Ammon's horn (tissue), 1 donor: ENCODE measurements at regions not wholly inside any gene's neighbourhood (a gene's known extent, or its start where the extent isn't known, plus 50 kb on each side); places are given as distances from the start of the nearest gene placed in this dataset.
A peak's percentile ranks its signal among the peaks of the same experiment; 100 is the strongest.
"Not testable (repeated sequence)": the region's sequence is repeated elsewhere in the genome, so short reads cannot be mapped to it uniquely, and the experiment has no call there.

Source experiments
- DNase-seq: peaks from one replicate; pipeline ENCODE4 v3.0.0-alpha.2; 2016; ENCODE audit warnings: low spot score

DNA sequence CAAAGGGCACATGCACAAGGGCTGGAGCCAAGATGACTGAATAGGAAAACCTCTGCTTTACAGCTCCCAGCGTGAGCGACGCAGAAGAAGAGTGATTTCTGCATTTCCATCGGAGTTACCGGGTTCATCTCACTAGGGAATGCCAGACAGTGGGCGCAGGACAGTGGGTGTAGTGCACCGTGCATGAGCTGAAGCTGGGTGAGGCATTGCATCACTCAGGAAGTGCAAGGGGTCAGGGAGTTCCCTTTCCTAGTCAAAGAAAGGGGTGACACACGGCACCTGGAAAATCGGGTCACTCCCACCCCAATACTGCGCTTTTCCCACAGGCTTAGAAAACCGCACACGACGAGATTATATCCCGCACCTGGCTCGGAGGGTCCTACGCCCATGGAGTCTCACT, 64.5 kb upstream of the HTR1E start:
- DNase-seq: not testable (repeated sequence)

DNA sequence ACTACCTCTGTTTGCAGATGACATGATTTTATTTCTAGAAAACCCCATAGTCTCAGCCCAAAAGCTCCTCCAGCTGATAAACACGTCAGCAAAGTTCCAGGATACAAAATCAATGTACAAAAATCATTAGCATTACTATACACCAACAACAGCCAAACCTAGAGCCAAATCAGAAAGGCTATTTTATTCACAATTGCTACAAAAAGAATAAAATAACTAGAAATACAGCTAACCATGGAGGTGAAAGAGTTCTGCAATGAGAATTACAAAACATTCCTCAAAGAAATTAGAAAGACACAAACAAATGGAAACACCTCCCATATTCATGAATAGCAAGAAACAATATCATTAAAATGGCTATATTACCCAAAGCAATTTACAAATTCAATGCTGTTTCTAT, 65.6 kb upstream of the HTR1E start:
- no peak for DNase-seq

DNA sequence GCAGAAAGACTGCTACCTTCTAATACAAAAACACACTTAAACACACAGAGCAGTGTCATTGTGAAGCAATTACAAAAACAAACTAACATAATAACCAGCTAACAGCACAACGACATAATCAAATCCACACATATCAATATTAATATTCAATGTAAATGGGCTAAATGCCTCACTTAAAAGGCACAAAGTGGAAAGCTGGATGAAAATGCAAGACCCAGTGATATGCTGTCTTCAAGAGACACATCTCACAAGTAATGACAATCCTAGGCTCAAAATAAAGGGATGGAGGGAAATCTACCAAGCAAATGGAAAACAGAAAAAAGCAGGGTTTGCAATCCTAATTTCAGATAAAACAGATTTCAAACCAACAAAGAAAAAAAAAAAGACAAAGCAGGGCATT, 67.8 kb upstream of the HTR1E start:
- DNase-seq: no peak

DNA sequence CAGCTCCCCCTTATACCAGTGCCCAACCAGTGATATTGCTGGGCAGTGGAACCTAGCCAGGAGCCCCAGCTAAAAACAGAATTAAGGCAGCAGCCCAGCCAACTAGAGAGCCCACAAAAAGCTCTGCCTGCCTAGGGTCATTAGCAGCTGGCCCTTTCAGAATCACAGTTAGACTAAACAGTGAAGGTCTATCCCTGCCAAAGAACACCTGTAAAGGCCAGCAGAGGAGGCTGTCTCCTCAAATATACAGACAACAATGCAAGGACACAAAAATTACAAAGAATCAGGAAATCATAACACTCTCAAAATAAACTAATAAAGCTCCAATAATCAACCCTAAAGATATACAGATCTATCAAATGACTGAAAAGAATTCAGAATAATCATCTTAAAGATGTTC, 77.8 kb upstream of the HTR1E start:
- DNase-seq: no peak

DNA sequence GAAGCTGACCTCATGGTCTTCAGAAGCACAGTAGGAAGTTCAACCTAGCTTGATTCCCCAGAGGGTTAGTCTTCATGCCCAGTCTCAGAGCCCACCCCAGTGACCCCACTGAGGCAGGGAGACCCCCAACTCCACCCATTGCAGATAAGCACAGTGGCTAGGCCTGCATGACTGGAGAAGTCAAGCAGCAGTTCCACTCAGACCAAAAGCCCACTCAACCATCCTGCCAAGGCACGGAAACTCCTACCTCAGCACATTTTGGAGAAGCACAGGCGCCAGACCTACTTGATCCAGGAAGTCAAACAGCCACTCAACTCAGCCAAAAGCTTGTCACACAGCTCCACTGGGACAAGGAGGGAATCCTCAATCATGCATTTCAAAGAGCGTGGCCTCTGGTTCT, 78.4 kb upstream of the HTR1E start:
- no peak for DNase-seq

DNA sequence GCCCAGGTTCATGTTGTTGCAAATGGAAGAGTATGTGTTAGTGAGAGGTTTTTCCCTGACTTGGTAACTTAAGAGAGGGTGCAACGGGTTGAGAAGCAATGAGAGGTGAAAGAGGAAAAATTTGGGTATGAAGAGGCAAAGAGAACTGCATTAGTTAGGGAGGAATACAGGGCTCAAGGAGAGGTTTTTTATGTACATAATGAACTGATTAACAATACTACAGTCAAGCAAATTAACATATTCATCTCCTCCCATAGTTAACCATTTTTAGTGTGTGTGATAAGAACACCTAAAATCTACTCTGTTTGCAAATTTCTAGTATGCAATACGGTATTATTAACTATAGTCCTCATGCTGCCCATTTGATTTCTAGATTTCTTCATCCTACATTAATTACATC, 79.5 kb upstream of the HTR1E start:
- no peak for DNase-seq

DNA sequence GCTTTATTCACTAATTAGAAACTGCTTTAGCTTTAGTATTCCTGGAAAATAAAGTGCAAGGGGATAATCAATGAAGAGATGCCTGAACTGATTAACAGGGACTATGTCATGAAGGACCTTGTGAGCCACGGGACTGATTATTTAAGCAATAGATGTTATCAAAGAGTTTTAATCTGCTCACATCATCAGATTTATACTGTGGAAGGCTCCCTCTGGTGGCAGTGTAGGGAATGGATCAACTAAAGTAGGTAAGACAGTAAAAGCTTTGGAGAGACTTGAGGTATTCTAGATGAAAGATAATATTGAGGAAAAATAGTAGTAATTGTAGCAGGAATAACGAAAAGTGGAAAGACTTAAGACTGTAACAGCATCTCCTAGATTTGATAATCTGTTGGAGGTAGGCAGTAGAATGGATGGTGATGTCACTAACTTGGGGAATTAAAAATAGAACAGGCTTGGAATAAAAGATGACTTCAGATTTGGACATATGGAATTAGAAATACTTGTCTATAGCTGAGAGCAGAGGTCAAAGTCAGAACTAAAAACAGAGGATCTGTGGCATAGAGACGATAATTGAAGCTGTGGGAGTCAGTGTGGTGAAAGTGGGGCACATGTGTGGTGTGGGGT, 80.3 kb upstream of the HTR1E start:
- DNase-seq: peak; percentile 43

DNA sequence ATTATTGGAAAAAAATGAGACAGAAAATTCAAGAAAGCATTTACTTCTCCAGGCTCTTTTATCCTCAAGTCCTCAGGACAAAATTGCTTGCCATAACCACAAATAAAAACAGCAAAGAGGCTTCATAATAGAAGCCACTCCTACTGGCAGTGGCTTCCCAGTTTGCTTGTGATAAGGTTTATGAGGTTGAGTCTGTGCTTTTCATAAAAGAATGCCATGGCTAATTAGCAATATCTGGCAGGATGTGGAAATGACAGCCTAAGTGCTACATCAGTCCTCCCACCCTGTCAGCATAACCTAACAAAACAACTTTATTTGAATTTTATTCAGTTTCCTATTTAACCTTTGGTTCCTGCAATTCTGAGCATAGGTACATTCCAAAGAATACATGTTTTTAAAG, 80.9 kb upstream of the HTR1E start:
- peak; percentile 15 for DNase-seq

DNA sequence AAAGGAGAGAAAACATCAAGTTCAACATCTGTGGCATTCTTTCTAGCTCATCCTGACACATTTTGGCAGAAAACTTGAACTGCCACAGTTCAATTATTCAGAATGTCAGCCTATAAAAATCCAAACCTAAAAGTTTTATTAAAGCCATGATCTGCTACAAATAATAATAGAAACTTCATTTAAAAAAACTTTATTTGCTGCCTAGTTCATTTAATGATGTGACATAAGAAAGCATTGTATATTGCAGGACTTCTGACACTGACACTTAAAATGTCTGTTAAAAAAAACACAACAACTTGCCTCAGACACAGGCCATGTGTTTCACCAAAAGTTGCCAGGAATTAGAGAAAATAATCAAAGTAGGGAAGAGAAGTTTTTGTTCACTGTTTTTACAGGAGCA, 88.3 kb upstream of the HTR1E start:
- DNase-seq: no peak

DNA sequence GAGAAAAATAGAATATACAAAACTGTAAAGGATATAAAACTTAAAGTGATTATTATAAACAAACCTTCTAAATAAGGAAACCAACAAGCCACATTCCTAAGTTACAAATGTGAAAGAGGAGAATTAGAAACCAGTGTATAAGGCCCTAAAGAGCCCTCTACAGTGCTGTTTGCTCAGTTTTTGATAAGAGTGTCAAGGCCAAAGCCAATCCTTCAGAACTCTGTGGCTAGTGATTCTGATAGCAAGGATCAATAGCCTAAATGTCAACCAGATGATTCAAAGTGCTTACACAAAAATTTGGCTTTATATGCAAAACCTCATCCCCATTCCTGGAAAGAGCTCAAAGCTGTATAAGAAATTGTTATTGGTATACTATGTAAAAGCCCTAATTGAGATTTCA, 104.6 kb upstream of the HTR1E start:
- no peak for DNase-seq

DNA sequence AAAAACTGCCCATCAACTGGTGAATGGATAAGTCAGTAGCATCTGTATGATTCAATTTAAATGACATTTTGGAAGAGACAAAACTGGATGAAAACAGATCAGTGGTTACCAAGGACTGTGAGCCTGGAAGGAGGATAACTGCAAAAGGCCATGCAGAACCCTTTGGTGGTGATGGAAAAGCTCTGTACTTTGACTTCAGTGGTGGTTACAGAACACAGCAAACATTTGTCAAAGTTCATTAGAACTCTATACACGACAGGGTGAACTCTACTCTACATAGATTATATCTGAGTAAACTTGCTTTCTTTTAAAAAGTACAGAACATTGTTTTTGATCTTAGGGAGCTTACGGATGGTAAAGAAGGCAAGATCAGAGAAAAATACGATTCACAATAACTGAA, 111.9 kb upstream of the HTR1E start:
- DNase-seq: no peak

DNA sequence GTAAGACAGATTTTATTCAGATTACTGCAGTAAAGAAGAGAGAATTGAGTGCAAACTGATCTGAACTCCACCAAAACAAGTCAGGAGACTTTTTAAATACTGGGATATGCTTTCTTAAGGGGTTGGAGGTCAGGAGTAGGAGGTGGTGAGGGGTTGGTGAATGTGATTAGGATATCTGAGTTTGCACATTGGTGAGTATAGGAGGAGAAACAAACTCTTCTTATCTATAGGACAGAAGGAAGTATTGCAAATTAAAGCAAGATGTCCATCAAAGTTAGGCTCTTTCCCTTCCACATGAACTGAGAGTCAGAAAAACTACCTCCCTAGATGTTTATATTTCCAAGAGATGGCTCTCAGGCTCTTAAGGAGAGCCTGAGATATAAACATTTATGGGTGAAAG, 114.6 kb upstream of the HTR1E start:
- no peak for DNase-seq

DNA sequence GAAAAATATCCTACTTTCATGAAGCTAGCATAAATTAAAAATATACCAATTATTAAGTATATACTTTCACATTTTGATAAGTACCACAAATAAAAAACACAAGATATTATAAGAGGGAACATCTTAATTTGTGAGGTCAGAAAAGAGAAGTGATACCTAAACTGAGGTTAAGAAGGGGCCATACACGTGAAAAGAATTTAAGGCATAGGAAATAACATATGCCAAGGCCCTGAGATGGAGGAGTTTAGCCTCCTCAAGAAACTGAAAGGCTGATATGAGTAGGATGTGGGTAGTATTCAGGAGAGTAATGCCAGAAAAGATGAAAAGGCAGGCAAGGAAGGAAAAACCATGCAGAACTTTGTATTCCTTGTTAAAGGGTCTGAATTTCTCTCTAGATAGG, 116.6 kb upstream of the HTR1E start:
- DNase-seq: no peak

DNA sequence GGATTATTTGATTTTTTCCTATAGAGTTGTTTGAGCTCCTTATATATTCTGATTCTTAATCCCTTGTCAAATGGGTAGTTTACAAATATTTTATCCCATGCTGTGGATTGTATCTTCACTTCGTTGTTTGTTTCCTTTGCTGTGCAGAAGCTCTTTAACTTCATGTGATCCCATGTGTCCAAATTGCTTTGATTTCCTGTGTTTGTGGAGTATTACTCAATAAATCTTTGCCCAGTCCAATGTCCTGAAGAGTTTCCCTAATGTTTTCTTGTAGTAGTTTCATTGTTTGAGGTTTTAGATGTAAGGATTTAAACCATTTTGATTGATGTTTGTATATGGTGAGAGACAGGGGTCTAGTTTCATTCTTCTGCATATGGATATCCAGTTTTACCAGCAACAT, 143.7 kb upstream of the HTR1E start:
- no peak for DNase-seq

DNA sequence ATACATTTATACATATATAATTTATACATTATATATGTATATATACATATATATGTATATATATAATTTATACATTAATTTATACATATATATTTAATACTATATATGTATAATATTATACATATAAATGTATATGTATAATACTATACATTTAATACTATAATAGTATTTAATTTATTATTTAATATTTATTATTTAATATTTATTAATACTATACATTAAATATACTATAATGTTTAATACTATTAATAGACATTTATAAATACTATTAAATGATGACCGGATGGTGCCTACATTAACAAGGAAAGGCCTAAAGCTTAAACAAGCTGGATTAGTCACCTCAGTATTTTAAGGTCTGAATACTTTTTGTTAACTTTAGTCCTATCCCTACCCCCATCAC, 145.9 kb upstream of the HTR1E start:
- DNase-seq: no peak

DNA sequence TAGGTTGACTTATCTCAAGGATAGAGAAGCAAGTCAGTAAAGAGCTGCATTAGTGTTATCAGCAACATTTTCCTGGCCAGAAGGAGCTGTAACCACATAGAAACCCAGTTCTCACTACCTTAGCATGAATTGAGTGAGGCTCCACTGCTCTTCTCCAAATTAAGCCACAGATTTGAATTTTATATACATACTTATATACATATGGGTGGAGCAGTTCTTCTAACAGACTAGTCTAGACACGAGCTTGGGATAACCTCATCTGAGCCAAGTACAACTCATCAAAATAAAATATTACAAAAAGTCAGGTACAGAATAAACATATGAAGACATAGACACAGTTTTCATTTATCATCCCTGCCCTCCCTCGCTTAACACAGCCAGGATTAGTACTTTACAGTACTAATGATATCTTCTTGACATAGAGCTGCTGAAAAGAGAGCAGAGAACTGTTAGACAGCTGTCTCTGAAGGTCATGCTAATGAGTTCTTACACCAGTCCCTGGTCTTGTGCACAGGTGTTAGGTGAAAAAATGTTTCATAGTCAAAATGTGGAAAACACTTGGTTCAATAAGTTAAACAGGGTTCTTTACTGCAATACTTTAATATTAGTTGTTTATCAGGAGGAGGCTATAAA, 147.4 kb upstream of the HTR1E start:
- DNase-seq: no peak

DNA sequence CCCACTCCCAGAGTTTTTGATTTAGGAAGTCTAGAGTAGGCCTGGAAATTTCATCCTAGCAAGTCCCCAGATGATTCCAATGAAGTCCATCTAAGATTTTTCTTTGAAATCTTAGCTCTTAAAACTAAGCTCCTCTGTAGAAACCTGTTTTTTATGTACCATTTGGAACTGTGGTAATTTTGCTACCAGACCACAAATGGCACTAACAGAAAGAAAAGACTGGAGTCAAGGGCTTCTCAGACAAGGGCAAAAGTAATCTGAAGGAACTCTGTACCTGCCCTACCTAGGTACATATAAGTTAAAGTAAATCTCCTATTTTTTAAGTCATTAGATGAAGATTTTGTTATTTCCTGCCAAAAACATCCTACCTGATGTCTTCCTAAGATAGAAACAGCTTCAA, 155.0 kb upstream of the HTR1E start:
- no peak for DNase-seq

DNA sequence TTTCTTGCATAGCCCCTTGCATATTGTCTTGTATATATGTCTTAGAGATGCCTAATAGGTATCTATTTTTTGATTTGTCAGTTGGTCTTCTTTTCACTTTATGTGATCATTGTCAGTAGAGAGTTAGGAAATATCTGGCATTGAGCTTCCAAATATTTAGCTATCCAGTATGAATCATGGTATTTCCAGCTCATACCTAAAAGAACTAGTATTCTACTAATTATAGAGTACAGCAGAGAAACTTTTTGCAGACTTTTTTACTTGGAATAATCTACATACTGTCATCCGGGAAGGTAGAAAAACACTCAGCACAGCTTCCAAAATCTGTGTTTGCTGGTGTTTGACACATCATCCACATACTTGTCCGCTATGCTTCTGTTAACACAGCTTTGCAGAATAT, 156.4 kb upstream of the HTR1E start:
- no peak for DNase-seq

DNA sequence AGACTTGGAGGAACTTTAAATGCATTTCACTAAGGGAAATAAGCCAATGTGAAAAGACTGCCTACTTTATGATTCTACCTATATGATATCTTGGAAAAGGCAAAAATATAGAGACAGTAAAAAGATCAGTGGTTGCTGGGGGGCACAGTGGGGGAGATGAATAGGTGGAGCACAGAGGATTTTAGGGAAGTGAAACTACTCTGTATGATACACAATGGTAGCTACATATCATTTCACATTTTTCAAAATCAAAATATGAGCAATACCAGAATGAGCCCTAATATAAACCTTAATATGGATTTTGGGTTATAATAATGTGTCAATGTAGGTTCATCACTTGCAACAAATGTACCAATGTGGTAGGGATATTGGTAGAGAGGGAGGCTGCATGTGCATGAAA, 161.4 kb upstream of the HTR1E start:
- no peak for DNase-seq

DNA sequence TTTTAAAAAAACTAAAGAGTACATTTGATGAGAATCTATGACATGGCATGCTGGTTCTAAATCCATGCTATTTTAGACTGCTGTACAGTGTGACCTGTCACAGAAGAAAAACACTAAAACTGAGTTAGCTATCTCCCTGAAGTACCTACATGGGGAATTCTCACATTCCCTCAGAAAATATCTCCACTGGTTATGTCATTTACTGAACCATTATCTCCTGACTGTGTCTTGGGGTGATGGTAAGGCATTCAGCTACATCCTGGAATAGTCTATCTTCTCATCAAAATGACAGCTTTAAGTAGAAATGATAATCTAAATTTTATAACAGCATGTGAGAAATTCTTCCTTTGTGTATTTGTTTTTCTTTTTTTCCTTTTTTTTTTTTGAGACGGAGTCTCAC, 172.1 kb upstream of the HTR1E start:
- DNase-seq: no peak

DNA sequence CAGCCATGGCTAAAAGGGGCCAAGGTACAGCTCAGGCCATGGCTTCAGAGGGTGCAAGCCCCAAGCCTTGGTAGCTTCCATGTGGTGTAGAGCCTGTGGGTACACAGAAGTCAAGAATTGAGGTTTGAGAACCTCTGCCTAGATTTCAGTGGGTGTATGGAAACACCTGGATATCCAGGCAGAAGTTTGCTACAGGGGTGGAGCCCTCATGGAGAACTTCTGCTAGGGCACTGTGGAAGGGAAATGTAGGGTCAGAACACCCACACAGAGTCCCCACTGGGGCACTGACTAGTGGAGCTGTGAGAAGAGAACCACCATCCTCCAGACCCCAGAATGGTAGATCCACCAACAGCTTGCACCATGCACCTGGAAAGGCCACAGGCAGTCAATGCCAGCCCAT, 177.4 kb upstream of the HTR1E start:
- DNase-seq: not testable (repeated sequence)

DNA sequence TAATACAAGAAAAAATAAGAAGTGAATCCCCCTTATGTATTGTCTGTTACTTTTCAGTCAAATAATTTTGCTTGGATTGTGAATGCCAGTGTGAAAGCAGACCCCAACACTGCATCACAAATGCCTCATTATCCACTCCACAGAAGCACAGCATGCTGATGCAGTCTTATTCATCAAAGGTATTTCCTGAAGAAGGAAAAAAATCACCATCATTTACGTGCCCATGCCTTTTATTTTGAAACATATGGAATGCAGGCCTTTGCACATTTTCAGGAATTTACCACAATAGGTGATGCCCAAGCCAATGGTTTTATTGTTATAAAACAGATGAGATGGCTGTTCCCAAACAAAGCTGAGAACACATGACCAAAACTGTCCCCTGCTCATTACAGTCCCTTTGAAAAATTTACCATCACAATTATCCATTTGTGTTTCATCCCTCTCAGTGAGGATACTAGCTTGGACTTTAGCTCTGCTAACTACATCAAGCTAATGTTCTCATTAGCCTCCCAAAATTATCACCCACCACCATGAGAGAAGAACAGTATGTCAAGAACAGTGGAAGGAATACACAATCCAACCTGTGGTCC, 180.6 kb upstream of the HTR1E start:
- no peak for DNase-seq

DNA sequence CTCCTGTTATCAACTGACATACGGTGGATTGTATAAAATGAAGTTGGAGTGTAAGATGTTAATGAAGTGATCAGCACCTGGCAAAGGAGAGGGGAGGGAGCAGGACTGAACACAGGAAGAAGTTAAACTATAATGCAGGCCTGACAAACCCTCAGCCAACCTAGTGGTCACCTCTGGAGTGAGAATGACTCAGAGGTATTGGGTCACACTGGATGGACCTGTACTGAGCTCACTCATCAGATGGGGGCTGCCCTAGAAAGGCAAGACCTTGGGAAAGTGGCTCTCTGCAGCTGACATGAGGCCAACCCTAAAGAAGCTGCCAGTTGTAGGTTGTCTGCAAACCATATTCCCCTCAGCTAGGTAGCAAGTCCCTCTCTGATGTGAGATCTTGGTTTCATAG, 193.3 kb upstream of the HTR1E start:
- DNase-seq: no peak

DNA sequence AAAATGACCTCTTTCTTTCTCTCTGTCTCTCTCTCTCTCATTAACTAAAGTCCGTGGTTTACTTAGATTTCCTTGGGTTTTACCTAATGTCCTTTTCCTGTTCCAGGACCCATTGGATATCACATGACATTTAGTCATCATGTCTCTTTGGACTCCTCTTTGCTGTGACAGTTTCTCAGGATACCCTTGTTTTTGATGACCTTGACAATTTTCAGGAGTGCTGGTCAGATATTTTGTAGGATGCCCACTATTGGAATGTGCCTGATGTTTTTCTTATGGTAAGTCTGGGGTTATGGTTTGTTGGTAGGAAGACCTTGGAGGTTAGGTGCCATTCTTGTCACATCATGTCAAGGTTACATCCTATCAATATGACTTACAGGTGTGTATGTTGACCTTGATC, 199.2 kb upstream of the HTR1E start:
- no peak for DNase-seq
